Endothelial cell of hepatic sinusoid (primary cell): ENCODE measurements at regions not wholly inside any gene's neighbourhood (a gene's known extent, or its start where the extent isn't known, plus 50 kb on each side); places are given as distances from the start of the nearest gene placed in this dataset.

Experiments used
- in situ Hi-C: cut with HindIII; loops from 2 replicates; pipeline ENCODE4 v1.10.0; 2017; ENCODE audit warnings: low sequenced_read_pairs

GRCh38 chr12:105773471-105773870 is 365.3 kb downstream of the NUAK1 start:
- in situ Hi-C loops: loop anchor here (10.0 kb wide), 1 partner anchor 61 kb away; no protein-coding TSS in a partner anchor

GRCh38 chr12:105774037-105774436 is 364.7 kb downstream of the NUAK1 start:
- in situ Hi-C loops: loop anchor here (10.0 kb wide), 1 partner anchor 61 kb away; no protein-coding TSS in a partner anchor

GRCh38 chr12:105775343-105775742 is 363.4 kb downstream of the NUAK1 start:
- in situ Hi-C loops: loop anchor here (10.0 kb wide), 1 partner anchor 59 kb away; no protein-coding TSS in a partner anchor

GRCh38 chr12:105783983-105784947 is 354.5 kb downstream of the NUAK1 start:
- in situ Hi-C loops: no loop called here

- in situ Hi-C loops: no loop called here
Observed at GRCh38 chr12:105793421-105793820, 345.3 kb downstream of the NUAK1 start.

GRCh38 chr12:105798256-105798845 is 340.4 kb downstream of the NUAK1 start:
- in situ Hi-C loops: no loop called here

- in situ Hi-C loops: no loop called here
Observed at GRCh38 chr12:105799103-105799502, 339.7 kb downstream of the NUAK1 start.

GRCh38 chr12:105801351-105801750 is 337.4 kb downstream of the NUAK1 start:
- in situ Hi-C loops: no loop called here

- in situ Hi-C loops: no loop called here
Observed at GRCh38 chr12:105803292-105803691, 335.5 kb downstream of the NUAK1 start.

GRCh38 chr12:105804591-105805265 is 334.0 kb downstream of the NUAK1 start:
- in situ Hi-C loops: loop anchor here (5.0 kb wide), 1 partner anchor 102 kb away; no protein-coding TSS in a partner anchor

- in situ Hi-C loops: loop anchor here (5.0 kb wide), 1 partner anchor 104 kb away; no protein-coding TSS in a partner anchor
Observed at GRCh38 chr12:105805730-105806399, 332.9 kb downstream of the NUAK1 start.

- in situ Hi-C loops: loop anchor here (5.0 kb wide), 1 partner anchor 104 kb away; no protein-coding TSS in a partner anchor
Observed at GRCh38 chr12:105806400-105806770, 332.4 kb downstream of the NUAK1 start.

- in situ Hi-C loops: no loop called here
Observed at GRCh38 chr12:105812366-105812765, 326.4 kb downstream of the NUAK1 start.

GRCh38 chr12:105813201-105813600 is 325.6 kb downstream of the NUAK1 start:
- in situ Hi-C loops: no loop called here

GRCh38 chr12:105814283-105814682 is 324.5 kb downstream of the NUAK1 start:
- in situ Hi-C loops: no loop called here

GRCh38 chr12:105819549-105819948 is 319.2 kb downstream of the NUAK1 start:
- in situ Hi-C loops: no loop called here

- in situ Hi-C loops: no loop called here
Observed at GRCh38 chr12:105820429-105821125, 318.2 kb downstream of the NUAK1 start.

- in situ Hi-C loops: no loop called here
Observed at GRCh38 chr12:105822131-105823105, 316.3 kb downstream of the NUAK1 start.

- in situ Hi-C loops: no loop called here
Observed at GRCh38 chr12:105823810-105824209, 314.9 kb downstream of the NUAK1 start.
